ENCODE measurements at regions not wholly inside any gene's neighbourhood (a gene's known extent, or its start where the extent isn't known, plus 50 kb on each side); places are given as distances from the start of the nearest gene placed in this dataset.
"Not testable (repeated sequence)": the region's sequence is repeated elsewhere in the genome, so short reads cannot be mapped to it uniquely, and the experiment has no call there.

- TF ChIP-seq CTCF (IDR thresholded peaks at IDR 0.05; ENCODE audit: unreplicated experiment in 3 of 3) = no peak
- no peak overlapping the region for H3K4me3 Mint-ChIP-seq
- H3K27ac Mint-ChIP-seq = no peak overlapping the region
- peaks cover 5% of the 10 kb centered on the region for H3K27me3 Mint-ChIP-seq (ENCODE audit: low read depth)
- H3K4me1 Mint-ChIP-seq = peaks cover 9% of the 10 kb centered on the region
- H3K36me3 Mint-ChIP-seq (ENCODE audit: low read depth) = no peaks in the 10 kb centered on the region
- no peaks in the 10 kb centered on the region for H3K9me3 Mint-ChIP-seq
Measured at GRCh38 chr1:29621826-29622435, 385.6 kb downstream of the PTPRU start.

- peaks cover 9% of the 10 kb centered on the region for H3K4me1 Mint-ChIP-seq
- no peaks in the 10 kb centered on the region for H3K9me3 Mint-ChIP-seq
- H3K27me3 Mint-ChIP-seq (ENCODE audit: low read depth) = peaks cover 5% of the 10 kb centered on the region
- H3K36me3 Mint-ChIP-seq (ENCODE audit: low read depth) = no peaks in the 10 kb centered on the region
- H3K4me3 Mint-ChIP-seq = no peak overlapping the region
- H3K27ac Mint-ChIP-seq = no peak overlapping the region
- TF ChIP-seq CTCF (IDR thresholded peaks at IDR 0.05; ENCODE audit: unreplicated experiment in 3 of 3) = no peak
Measured at GRCh38 chr1:29620631-29621030, 384.3 kb downstream of the PTPRU start.

GRCh38 chr1:29607236-29607635 lies 370.9 kb downstream of the PTPRU start:
- H3K4me3 Mint-ChIP-seq = no peak overlapping the region
- peaks cover 8% of the 10 kb centered on the region for H3K9me3 Mint-ChIP-seq
- no peak overlapping the region for H3K27ac Mint-ChIP-seq
- TF ChIP-seq CTCF (IDR thresholded peaks at IDR 0.05; ENCODE audit: unreplicated experiment in 3 of 3) = no peak
- H3K36me3 Mint-ChIP-seq (ENCODE audit: low read depth) = peaks cover 4% of the 10 kb centered on the region
- H3K27me3 Mint-ChIP-seq (ENCODE audit: low read depth) = no peaks in the 10 kb centered on the region
- H3K4me1 Mint-ChIP-seq = no peaks in the 10 kb centered on the region

GRCh38 chr1:29604796-29605195 lies 368.5 kb downstream of the PTPRU start:
- not testable (repeated sequence) for H3K36me3 Mint-ChIP-seq (ENCODE audit: low read depth); H3K9me3 Mint-ChIP-seq; H3K27me3 Mint-ChIP-seq (ENCODE audit: low read depth); H3K4me1 Mint-ChIP-seq; H3K4me3 Mint-ChIP-seq; H3K27ac Mint-ChIP-seq

- Mint-ChIP-seq H3K36me3 (ENCODE audit: low read depth) (peaks cover 4% of the 10 kb centered on the region), H3K9me3 (peaks cover 8% of the 10 kb centered on the region), H3K27me3 (ENCODE audit: low read depth) (peaks cover 7% of the 10 kb centered on the region), H3K4me1 (no peaks in the 10 kb centered on the region), H3K4me3 (no peak overlapping the region), H3K27ac (no peak overlapping the region)
- no peak for TF ChIP-seq CTCF (IDR thresholded peaks at IDR 0.05; ENCODE audit: unreplicated experiment in 3 of 3)
Measured at GRCh38 chr1:29603622-29604021, 367.3 kb downstream of the PTPRU start.

- H3K4me1 Mint-ChIP-seq = no peaks in the 10 kb centered on the region
- H3K4me3 Mint-ChIP-seq = no peak overlapping the region
- no peaks in the 10 kb centered on the region for H3K36me3 Mint-ChIP-seq (ENCODE audit: low read depth)
Measured at GRCh38 chr1:29602203-29602602, 365.9 kb downstream of the PTPRU start.

More at GRCh38 chr1:29602203-29602602, 365.9 kb downstream of the PTPRU start:
- TF ChIP-seq CTCF (IDR thresholded peaks at IDR 0.05; ENCODE audit: unreplicated experiment in 3 of 3) = no peak
- H3K9me3 Mint-ChIP-seq = peaks cover 3% of the 10 kb centered on the region
- H3K27me3 Mint-ChIP-seq (ENCODE audit: low read depth) = peaks cover 7% of the 10 kb centered on the region
- no peak overlapping the region for H3K27ac Mint-ChIP-seq
